ENCODE measurements at regions not wholly inside any gene's neighbourhood (a gene's known extent, or its start where the extent isn't known, plus 50 kb on each side); places are given as distances from the start of the nearest gene placed in this dataset.

GRCh38 chr10:113292743-113293142, 260.1 kb upstream of the HABP2 start:
- TF ChIP-seq CTCF (IDR thresholded peaks at IDR 0.05) (no peak), POLR2A (IDR thresholded peaks at IDR 0.05) (no peak)
